ENCODE measurements at regions not wholly inside any gene's neighbourhood (a gene's known extent, or its start where the extent isn't known, plus 50 kb on each side); places are given as distances from the start of the nearest gene placed in this dataset.
A peak's percentile ranks its signal among the peaks of the same experiment; 100 is the strongest.

DNA sequence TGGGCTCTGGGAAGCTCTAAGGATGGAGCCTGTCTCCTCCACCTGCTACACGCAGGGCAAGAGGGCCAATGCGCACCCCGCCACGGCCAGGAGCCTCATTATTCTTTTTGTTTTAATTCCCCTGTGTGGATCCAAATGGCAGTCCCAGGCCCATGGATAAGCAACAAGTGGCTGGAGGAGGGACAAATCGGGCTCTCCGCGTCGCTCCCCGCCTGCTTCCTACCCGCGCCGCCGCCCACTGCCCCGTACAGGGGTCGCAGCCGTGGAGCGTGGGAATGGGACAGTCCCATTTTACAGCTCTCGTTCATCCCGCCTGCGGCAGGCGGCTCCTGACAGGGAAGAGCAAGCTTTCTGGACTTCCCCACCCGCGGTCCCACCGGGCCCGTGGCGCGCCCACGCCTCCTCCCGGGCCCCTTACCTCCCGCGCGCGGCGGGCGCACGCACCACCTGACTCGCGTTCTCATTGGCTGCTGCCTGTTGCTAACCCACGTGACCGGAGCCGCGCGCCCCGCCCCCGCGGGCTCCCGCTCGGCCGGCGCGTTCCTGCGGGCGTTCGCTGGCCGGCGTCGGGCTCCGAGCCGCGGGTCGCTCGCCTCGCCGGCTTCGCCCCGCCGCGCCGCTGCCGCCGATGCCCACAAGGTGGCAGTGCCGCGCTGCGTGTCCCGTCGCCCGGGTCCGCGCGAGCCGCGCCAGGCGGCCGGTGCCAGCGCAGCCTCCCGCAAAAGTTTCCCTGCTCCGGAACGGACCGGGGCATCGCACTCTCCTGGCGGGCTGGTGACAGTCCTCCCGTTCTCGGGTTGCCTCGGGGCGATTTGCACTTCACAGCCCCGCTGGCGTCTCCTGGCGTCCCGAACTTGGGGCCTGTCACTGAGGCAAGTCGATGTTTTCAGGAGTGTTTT is 93.3 kb downstream of the CD83 start:
- TF ChIP-seq, protein P1, sequence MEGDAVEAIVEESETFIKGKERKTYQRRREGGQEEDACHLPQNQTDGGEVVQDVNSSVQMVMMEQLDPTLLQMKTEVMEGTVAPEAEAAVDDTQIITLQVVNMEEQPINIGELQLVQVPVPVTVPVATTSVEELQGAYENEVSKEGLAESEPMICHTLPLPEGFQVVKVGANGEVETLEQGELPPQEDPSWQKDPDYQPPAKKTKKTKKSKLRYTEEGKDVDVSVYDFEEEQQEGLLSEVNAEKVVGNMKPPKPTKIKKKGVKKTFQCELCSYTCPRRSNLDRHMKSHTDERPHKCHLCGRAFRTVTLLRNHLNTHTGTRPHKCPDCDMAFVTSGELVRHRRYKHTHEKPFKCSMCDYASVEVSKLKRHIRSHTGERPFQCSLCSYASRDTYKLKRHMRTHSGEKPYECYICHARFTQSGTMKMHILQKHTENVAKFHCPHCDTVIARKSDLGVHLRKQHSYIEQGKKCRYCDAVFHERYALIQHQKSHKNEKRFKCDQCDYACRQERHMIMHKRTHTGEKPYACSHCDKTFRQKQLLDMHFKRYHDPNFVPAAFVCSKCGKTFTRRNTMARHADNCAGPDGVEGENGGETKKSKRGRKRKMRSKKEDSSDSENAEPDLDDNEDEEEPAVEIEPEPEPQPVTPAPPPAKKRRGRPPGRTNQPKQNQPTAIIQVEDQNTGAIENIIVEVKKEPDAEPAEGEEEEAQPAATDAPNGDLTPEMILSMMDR (IDR thresholded peaks at IDR 0.05; ENCODE audit: insufficient read depth, low read depth, low read length): peak; percentile 33
- TF ChIP-seq EZH2 (IDR thresholded peaks at IDR 0.05; ENCODE audit: insufficient read depth, low read length): no peak
- Mint-ChIP-seq H3K27me3 (ENCODE audit: low read depth, unreplicated experiment) (peaks cover 18% of the 10 kb centered on the region), H3K27ac (ENCODE audit: unreplicated experiment) (peak overlapping the region; percentile 79), H3K4me1 (ENCODE audit: low read depth, unreplicated experiment) (peaks cover 4% of the 10 kb centered on the region), H3K4me3 (ENCODE audit: unreplicated experiment) (peak overlapping the region; percentile 84), H3K9me3 (ENCODE audit: unreplicated experiment) (peaks cover 2% of the 10 kb centered on the region), H3K36me3 (ENCODE audit: low read depth, unreplicated experiment) (no peaks in the 10 kb centered on the region)
- H4K20me1 ChIP-seq (ENCODE audit: insufficient read depth, low read length): no peaks in the 10 kb centered on the region
- H3K9ac ChIP-seq (ENCODE audit: low read length): peak overlapping the region; percentile 91
- DNase-seq (ENCODE audit: low read depth) (peak; percentile 74), FAIRE-seq (no peak)
- no peaks in the 10 kb centered on the region for H3K9me3 ChIP-seq (ENCODE audit: insufficient read depth, low read depth, low read length)
- H3K4me3 ChIP-seq (ENCODE audit: insufficient read depth, low read depth, low read length): peak overlapping the region; percentile 71
- peak overlapping the region; percentile 99 for H2AFZ ChIP-seq (ENCODE audit: low read depth, low read length)
- H3K79me2 ChIP-seq (ENCODE audit: insufficient read depth, low read length): no peaks in the 10 kb centered on the region
- H3K4me2 ChIP-seq (ENCODE audit: low read length): peak overlapping the region; percentile 97
- H3K36me3 ChIP-seq (ENCODE audit: insufficient read depth, low read length): no peaks in the 10 kb centered on the region
- H3K27ac ChIP-seq (ENCODE audit: low read depth, low read length): peak overlapping the region; percentile 75
- H3K27me3 ChIP-seq (ENCODE audit: insufficient read depth, low read length): no peaks in the 10 kb centered on the region
- peaks cover 16% of the 10 kb centered on the region for H3K4me1 ChIP-seq (ENCODE audit: insufficient read depth, low read length)

DNA sequence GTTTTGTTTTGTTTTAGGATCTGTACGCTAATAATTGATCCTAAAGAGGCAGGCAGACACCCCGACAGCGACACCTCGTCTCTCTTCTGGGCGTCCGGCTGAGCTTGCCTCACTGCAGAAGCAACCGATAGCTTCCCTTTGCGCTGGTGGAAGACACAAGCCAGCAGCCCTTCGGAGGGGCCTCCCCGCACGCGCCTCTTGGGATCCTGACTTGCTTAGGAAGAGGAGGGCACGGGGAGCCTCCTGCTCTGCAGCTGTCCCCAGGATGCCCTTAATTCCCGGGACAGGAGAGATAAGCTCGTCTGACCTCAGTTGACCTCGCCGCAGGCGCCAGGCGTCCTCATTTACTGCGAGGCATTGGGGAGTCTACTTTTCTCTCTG is 94.0 kb downstream of the CD83 start:
- Histone ChIP-seq H2AFZ (ENCODE audit: low read depth, low read length) (peak overlapping the region; percentile 89), H3K27me3 (ENCODE audit: insufficient read depth, low read length) (no peaks in the 10 kb centered on the region), H3K27ac (ENCODE audit: low read depth, low read length) (peak overlapping the region; percentile 75), H4K20me1 (ENCODE audit: insufficient read depth, low read length) (no peaks in the 10 kb centered on the region), H3K4me3 (ENCODE audit: insufficient read depth, low read depth, low read length) (peak overlapping the region; percentile 64), H3K36me3 (ENCODE audit: insufficient read depth, low read length) (no peaks in the 10 kb centered on the region), H3K4me2 (ENCODE audit: low read length) (peak overlapping the region; percentile 95), H3K9ac (ENCODE audit: low read length) (peak overlapping the region; percentile 91), H3K4me1 (ENCODE audit: insufficient read depth, low read length) (peaks cover 16% of the 10 kb centered on the region), H3K9me3 (ENCODE audit: insufficient read depth, low read depth, low read length) (no peaks in the 10 kb centered on the region), H3K79me2 (ENCODE audit: insufficient read depth, low read length) (no peaks in the 10 kb centered on the region)
- DNase-seq (ENCODE audit: low read depth): peak; percentile 18
- no peak for FAIRE-seq
- Mint-ChIP-seq H3K36me3 (ENCODE audit: low read depth, unreplicated experiment) (no peaks in the 10 kb centered on the region), H3K4me1 (ENCODE audit: low read depth, unreplicated experiment) (peaks cover 4% of the 10 kb centered on the region), H3K4me3 (ENCODE audit: unreplicated experiment) (peak overlapping the region; percentile 84), H3K9me3 (ENCODE audit: unreplicated experiment) (peaks cover 2% of the 10 kb centered on the region), H3K27me3 (ENCODE audit: low read depth, unreplicated experiment) (peaks cover 17% of the 10 kb centered on the region), H3K27ac (ENCODE audit: unreplicated experiment) (peak overlapping the region; percentile 79)
- TF ChIP-seq EZH2 (IDR thresholded peaks at IDR 0.05; ENCODE audit: insufficient read depth, low read length): no peak
- TF ChIP-seq, protein P1 (IDR thresholded peaks at IDR 0.05; ENCODE audit: insufficient read depth, low read depth, low read length): no peak

DNA sequence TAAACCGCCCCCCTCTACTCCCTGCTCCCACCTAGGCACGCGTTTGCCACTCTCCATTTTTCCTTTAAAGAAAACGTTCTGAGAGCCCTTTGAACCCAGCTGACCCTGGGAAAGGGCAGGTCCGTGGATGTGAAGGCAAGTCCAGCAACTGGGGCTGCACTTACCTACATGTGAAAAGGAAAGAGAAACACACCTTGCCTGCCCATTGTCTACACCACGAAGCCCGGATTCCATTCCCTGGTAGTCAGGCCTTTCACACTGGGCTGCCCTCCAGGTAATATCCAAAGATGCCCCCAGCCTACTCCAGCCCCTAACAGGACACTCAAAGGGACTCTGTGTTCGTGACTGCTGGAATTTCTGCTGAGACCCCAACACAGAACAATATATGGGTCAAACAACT is 94.4 kb downstream of the CD83 start:
- peak overlapping the region; percentile 91 for H3K9ac ChIP-seq (ENCODE audit: low read length)
- TF ChIP-seq, protein P1 (IDR thresholded peaks at IDR 0.05; ENCODE audit: insufficient read depth, low read depth, low read length): no peak
- no peak for TF ChIP-seq EZH2 (IDR thresholded peaks at IDR 0.05; ENCODE audit: insufficient read depth, low read length)
- FAIRE-seq (no peak), DNase-seq (ENCODE audit: low read depth) (no peak)
- peak overlapping the region; percentile 79 for H3K27ac Mint-ChIP-seq (ENCODE audit: unreplicated experiment)
- no peak overlapping the region for H2AFZ ChIP-seq (ENCODE audit: low read depth, low read length)
- peak overlapping the region; percentile 84 for H3K4me3 Mint-ChIP-seq (ENCODE audit: unreplicated experiment)
- H3K4me1 ChIP-seq (ENCODE audit: insufficient read depth, low read length): peaks cover 16% of the 10 kb centered on the region
- H3K36me3 ChIP-seq (ENCODE audit: insufficient read depth, low read length): no peaks in the 10 kb centered on the region
- H3K27ac ChIP-seq (ENCODE audit: low read depth, low read length): no peak overlapping the region
- H3K36me3 Mint-ChIP-seq (ENCODE audit: low read depth, unreplicated experiment): no peaks in the 10 kb centered on the region
- peaks cover 4% of the 10 kb centered on the region for H3K4me1 Mint-ChIP-seq (ENCODE audit: low read depth, unreplicated experiment)
- no peaks in the 10 kb centered on the region for H3K27me3 ChIP-seq (ENCODE audit: insufficient read depth, low read length)
- H3K27me3 Mint-ChIP-seq (ENCODE audit: low read depth, unreplicated experiment): peaks cover 17% of the 10 kb centered on the region
- peaks cover 2% of the 10 kb centered on the region for H3K9me3 Mint-ChIP-seq (ENCODE audit: unreplicated experiment)
- no peaks in the 10 kb centered on the region for H3K79me2 ChIP-seq (ENCODE audit: insufficient read depth, low read length)
- peak overlapping the region; percentile 64 for H3K4me3 ChIP-seq (ENCODE audit: insufficient read depth, low read depth, low read length)
- peak overlapping the region; percentile 95 for H3K4me2 ChIP-seq (ENCODE audit: low read length)
- H4K20me1 ChIP-seq (ENCODE audit: insufficient read depth, low read length): no peaks in the 10 kb centered on the region
- no peaks in the 10 kb centered on the region for H3K9me3 ChIP-seq (ENCODE audit: insufficient read depth, low read depth, low read length)
